ENCODE measurements at regions not wholly inside any gene's neighbourhood (a gene's known extent, or its start where the extent isn't known, plus 50 kb on each side); places are given as distances from the start of the nearest gene placed in this dataset.

DNA sequence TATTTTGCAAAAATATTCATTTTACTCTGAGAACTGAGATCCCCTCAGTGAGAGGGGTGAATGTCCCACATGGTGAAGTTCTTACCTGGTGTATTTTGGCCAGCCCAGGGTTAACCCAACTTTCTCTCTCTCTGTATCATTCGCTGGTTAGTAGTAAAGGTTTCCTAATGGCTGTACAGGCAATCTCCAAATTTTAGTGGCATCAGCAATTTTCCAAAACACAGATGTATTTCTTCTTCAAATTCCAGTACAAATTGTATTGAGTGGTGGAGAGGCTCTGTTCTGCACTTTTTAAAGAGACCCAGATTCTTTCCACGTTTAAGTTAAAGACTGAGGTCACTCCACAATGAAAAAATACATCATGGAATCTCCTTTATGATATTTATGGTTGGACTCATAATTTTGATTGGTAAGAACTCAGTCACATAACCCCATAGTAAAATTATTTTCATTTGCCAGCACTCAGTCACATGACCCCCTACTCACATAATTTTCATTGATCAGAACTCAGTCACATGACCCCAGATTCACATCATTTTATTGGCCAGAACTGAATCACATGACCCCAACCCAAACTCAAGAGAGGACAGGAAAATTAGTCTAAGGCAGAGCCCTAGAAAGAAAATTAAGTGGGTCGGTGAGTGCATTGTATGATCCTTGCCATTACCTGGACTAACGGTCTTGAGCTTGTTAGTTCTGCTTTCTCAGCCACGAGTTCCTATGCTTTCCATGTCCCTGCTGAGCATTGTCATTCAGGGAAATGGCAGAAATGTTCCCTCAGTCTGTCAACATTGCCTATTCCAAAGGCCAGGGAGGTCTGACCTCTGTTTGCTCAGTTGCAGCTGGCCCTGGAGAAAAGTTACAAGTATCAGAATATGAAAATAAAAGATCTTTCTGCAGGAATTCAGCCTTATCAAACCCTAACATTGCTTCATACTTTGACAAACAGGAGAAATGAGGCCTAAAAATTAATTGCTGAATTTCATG is 1536.2 kb downstream of the AACS start:
- Histone ChIP-seq H3K27ac (no peak overlapping the region), H3K4me1 (replicated peaks) (no peaks in the 10 kb centered on the region), H3K4me3 (no peak overlapping the region), H3K36me3 (no peaks in the 10 kb centered on the region), H3K9me3 (no peaks in the 10 kb centered on the region), H3K27me3 (replicated peaks; ENCODE audit: insufficient read depth) (no peaks in the 10 kb centered on the region)
- intact Hi-C loops (cut with DNase I) = no loop called here
- DNase-seq (ENCODE audit: low spot score) = no peak
- 70% methylated on average over 5 of the region's 5 CpGs for WGBS
- TF ChIP-seq, protein P1, sequence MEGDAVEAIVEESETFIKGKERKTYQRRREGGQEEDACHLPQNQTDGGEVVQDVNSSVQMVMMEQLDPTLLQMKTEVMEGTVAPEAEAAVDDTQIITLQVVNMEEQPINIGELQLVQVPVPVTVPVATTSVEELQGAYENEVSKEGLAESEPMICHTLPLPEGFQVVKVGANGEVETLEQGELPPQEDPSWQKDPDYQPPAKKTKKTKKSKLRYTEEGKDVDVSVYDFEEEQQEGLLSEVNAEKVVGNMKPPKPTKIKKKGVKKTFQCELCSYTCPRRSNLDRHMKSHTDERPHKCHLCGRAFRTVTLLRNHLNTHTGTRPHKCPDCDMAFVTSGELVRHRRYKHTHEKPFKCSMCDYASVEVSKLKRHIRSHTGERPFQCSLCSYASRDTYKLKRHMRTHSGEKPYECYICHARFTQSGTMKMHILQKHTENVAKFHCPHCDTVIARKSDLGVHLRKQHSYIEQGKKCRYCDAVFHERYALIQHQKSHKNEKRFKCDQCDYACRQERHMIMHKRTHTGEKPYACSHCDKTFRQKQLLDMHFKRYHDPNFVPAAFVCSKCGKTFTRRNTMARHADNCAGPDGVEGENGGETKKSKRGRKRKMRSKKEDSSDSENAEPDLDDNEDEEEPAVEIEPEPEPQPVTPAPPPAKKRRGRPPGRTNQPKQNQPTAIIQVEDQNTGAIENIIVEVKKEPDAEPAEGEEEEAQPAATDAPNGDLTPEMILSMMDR (IDR thresholded peaks at IDR 0.05) = no peak
- TF ChIP-seq POLR2A (IDR thresholded peaks at IDR 0.05) = no peak
- TF ChIP-seq POLR2AphosphoS5 (IDR thresholded peaks at IDR 0.05) = no peak

DNA sequence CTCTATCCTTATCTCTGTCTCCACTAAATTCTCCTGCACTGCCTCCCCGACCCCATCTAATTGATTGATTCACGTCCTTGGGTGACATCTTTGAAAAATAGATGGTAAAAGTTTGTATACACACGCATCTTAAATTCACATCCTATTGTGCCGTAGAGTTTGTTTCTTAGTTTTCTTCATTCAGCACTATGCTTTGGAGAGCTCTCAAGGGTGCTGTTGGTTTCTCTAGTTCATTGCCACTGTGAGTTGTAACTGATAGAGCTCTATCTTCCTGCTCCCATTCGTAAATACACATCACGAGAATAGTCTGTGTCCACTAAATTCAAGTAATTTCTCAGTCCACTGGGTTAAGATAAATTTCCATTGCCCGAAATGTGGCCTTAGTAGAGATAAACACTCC is 1537.4 kb downstream of the AACS start:
- Histone ChIP-seq H3K36me3 (no peaks in the 10 kb centered on the region), H3K4me1 (replicated peaks) (no peaks in the 10 kb centered on the region), H3K4me3 (no peak overlapping the region), H3K27ac (no peak overlapping the region), H3K27me3 (replicated peaks; ENCODE audit: insufficient read depth) (no peaks in the 10 kb centered on the region), H3K9me3 (no peaks in the 10 kb centered on the region)
- intact Hi-C loops (cut with DNase I) = no loop called here
- 70% methylated on average over 7 of the region's 7 CpGs for WGBS
- DNase-seq (ENCODE audit: low spot score) = no peak
- TF ChIP-seq, protein P1 (IDR thresholded peaks at IDR 0.05) = no peak
- TF ChIP-seq POLR2A (IDR thresholded peaks at IDR 0.05) = no peak

DNA sequence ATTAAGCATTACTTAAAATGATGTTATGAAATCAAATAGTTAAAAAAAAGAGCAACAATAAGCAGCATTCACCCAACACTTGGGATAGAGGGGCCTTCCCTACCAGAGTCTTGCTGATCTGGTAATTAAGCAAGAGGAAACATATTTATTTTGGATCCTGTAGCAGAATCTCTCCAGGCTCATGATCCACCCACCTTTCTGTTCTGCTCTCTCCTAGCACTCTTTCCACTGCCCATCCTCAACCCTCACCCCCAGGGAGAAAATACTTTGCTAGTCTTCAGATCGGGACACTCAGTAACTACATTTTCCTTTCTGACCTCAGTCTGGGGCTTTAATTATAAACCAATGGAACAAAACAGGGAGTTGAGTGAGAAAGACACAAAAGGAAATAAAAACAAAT is 1541.9 kb downstream of the AACS start:
- Histone ChIP-seq H3K9me3 (no peaks in the 10 kb centered on the region), H3K4me3 (no peak overlapping the region), H3K27me3 (replicated peaks; ENCODE audit: insufficient read depth) (no peaks in the 10 kb centered on the region), H3K36me3 (no peaks in the 10 kb centered on the region), H3K27ac (no peak overlapping the region), H3K4me1 (replicated peaks) (no peaks in the 10 kb centered on the region)
- DNase-seq (ENCODE audit: low spot score) = no peak
- intact Hi-C loops (cut with DNase I) = no loop called here
- 70% methylated on average over 1 of the region's 1 CpG for WGBS
- TF ChIP-seq, protein P1 (IDR thresholded peaks at IDR 0.05) = no peak

DNA sequence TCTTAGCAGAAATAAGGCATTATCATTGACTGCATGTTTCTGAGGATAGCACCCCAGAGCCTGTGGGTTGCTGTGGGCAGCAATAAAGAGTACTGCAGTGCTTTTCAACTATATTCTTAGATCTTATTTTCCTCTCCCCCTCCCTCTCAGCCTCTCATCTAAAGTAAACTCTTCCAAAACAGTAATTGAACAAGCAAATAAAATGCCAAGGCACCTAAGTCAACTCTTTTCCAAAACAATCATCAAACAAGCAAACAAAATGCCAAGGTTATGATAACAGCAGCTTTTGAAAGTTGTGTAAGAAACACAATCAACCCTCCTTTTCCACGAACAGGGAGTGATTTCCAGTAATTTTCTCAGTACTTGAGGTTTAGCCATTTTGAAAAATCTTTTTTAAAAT is 1542.6 kb downstream of the AACS start:
- TF ChIP-seq, protein P1 (IDR thresholded peaks at IDR 0.05) = no peak
- TF ChIP-seq POLR2AphosphoS5 (IDR thresholded peaks at IDR 0.05) (no peak), POLR2A (IDR thresholded peaks at IDR 0.05) (no peak)
- no peaks in the 10 kb centered on the region for H3K27me3 ChIP-seq (replicated peaks; ENCODE audit: insufficient read depth)
- 42% methylated on average over 1 of the region's 1 CpG for WGBS
- no peaks in the 10 kb centered on the region for H3K9me3 ChIP-seq
- H3K27ac ChIP-seq = no peak overlapping the region
- no peaks in the 10 kb centered on the region for H3K4me1 ChIP-seq (replicated peaks)
- DNase-seq (ENCODE audit: low spot score) = no peak
- no peak overlapping the region for H3K4me3 ChIP-seq
- intact Hi-C loops (cut with DNase I) = no loop called here
- H3K36me3 ChIP-seq = no peaks in the 10 kb centered on the region

DNA sequence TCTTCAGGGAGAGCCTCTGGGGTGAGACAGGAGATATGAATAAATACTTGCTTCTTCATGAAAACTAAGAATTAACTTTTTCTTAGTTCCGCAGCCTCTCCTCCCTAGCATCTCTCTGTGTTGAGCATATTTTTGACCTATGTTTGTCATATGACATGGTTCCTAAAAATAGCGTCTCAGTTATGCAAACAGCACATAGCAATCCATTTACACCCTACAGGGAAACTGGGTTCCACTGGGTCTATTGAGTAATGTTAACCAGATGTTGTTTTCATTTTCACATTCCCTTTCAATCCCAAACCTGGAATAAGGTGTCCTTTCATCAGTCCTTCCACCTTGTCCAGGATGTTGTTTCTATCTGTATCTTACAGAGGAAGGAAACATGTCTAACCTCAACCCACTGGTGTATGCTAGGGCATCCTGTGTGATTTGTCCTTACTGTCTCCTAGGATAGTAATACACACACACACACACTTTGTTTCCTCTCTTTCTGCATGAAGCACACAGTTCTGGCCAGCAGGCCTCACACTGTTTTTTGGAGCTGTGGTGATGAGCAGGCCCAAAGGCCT is 1543.5 kb downstream of the AACS start:
- no peak for DNase-seq (ENCODE audit: low spot score)
- 85% methylated on average over 2 of the region's 2 CpGs for WGBS
- Histone ChIP-seq H3K4me3 (no peak overlapping the region), H3K27ac (no peak overlapping the region), H3K36me3 (no peaks in the 10 kb centered on the region), H3K27me3 (replicated peaks; ENCODE audit: insufficient read depth) (no peaks in the 10 kb centered on the region), H3K4me1 (replicated peaks) (no peaks in the 10 kb centered on the region), H3K9me3 (no peaks in the 10 kb centered on the region)
- intact Hi-C loops (cut with DNase I) = no loop called here
- TF ChIP-seq POLR2A (IDR thresholded peaks at IDR 0.05) (no peak), POLR2AphosphoS5 (IDR thresholded peaks at IDR 0.05) (no peak)
- TF ChIP-seq, protein P1 (IDR thresholded peaks at IDR 0.05) = no peak

Data from prostate gland (tissue), 2 donors.